HG03139 (cell line): ENCODE measurements at regions not wholly inside any gene's neighbourhood (a gene's known extent, or its start where the extent isn't known, plus 50 kb on each side); places are given as distances from the start of the nearest gene placed in this dataset.

Experiments used
- ATAC-seq: cut with Tn5 transposase; IDR thresholded peaks from one replicate; pipeline ENCODE4 v1.9.1; 2021; ENCODE audit not compliant: unreplicated experiment

- no peak for ATAC-seq
Observed at GRCh38 chr17:77854083-77854758, 104.3 kb upstream of the TNRC6C start.

- no peak for ATAC-seq
Observed at GRCh38 chr17:77854759-77855745, 103.5 kb upstream of the TNRC6C start.

GRCh38 chr17:77856551-77857305, 101.8 kb upstream of the TNRC6C start:
- no peak for ATAC-seq

DNA sequence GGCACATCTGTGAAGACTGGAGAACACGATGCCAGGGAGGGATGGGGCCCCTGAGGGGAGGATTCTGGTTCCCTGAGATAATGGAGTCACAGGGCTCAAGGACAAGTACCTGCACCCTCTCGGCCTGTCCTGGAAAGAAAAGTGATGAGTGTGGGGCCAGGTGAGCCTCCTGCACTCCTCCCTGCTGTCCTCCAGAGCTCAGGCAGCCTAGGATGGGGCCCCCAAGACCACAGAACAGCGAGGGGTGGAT, 101.3 kb upstream of the TNRC6C start:
- no peak for ATAC-seq

DNA sequence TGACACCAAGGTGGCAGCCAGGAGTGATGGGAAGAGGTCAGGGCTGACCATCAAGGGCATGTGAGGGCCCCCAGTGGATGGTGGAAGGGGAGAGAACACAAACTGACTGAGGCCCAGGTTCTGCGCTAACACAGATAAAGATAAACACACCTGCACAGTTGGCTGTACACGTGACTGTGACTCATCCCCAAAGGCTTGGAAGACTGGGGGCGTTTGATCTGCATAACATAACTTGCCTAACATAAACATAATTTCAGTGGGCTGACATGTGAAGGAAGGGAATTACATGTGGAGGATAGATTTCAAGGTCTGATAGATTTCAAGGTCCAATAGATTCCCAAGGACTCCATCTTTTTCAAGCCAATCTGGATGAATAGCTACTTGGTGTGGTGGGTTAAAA, 100.9 kb upstream of the TNRC6C start:
- ATAC-seq, result no peak

GRCh38 chr17:77858291-77859034, 100.0 kb upstream of the TNRC6C start:
- no peak for ATAC-seq

DNA sequence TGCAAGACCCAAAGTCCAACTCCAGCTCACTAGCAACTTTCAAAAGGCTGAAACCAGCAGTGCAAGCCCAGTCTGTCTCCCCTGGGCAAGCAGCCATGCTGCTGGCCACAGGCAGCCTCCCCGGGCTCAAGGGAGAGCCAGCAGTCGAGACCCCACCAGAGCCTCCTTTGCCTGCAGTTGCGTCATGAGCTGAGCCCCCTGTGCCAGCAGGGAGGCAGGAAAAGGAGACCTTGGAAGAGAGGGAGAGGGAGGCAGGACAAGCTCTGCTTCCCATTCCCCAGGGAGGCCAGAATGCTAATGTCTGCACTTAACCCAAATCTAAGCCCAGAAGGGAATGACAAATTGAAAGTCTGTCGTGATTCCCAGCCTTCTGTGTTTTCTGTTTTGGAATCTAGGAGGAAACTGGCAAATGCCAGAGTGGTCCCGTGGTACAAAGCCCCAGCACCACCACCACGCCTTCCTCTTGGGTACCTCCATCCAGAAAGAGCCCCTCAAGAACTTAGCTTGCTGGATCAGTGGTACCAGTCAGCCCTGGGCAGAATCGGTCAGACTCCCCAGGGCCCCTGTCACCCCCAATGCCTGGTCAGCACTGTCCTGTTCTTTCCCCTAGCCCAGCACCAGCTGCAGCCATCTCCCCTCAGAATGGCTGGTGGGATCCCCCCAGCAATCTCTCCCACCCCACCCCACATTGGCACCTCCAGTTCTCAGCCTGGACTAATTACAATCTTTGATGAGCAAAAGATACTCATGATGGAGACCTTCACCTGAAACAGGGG, 99.3 kb upstream of the TNRC6C start:
- no peak for ATAC-seq

DNA sequence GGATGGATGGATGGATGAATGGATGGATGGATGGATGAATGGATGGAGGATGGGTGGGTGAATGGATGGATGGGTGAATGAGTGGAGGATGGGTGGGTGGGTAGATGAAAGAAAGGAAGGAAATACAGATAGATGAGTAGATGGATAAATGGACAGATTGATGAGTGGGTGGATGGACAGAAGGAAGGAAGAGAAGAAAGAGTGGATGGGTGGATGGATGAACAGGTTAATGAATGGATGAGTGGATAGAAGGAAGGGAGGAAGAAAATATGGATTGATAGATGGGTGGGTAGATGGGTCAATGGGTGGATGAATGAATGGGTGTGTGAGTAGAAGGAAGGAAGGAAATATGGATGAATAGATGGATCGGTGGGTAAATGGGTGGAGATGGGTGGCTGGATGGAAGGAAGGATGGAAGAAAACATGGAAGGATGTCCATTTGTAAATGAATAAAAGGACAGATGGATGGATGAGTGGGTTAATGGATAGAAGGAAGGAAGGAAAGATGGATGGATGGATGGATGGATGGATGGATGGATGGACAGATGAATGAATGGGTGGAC, 97.3 kb upstream of the TNRC6C start:
- ATAC-seq, result no peak

- ATAC-seq, result no peak
Observed at GRCh38 chr17:77861981-77862645, 96.4 kb upstream of the TNRC6C start.

GRCh38 chr17:77862890-77863813, 95.4 kb upstream of the TNRC6C start:
- ATAC-seq, result no peak

DNA sequence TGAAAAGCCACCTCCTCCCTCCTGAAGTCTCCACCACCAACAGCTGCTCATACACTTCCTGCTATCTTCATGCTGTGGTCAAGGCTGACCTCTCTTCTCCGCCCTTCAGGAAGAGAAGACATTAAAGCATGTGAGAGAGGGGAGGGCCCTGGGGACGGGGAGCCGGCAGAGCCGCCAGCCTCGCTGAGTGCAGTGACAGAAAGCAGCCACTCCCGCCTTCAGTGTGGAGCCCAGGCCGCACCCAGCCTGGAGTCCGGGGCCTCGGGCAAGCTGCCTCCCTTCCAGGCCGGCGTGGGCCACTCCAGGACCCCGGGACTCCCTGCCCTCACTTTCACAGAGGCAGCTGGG, 94.7 kb upstream of the TNRC6C start:
- ATAC-seq, result no peak

DNA sequence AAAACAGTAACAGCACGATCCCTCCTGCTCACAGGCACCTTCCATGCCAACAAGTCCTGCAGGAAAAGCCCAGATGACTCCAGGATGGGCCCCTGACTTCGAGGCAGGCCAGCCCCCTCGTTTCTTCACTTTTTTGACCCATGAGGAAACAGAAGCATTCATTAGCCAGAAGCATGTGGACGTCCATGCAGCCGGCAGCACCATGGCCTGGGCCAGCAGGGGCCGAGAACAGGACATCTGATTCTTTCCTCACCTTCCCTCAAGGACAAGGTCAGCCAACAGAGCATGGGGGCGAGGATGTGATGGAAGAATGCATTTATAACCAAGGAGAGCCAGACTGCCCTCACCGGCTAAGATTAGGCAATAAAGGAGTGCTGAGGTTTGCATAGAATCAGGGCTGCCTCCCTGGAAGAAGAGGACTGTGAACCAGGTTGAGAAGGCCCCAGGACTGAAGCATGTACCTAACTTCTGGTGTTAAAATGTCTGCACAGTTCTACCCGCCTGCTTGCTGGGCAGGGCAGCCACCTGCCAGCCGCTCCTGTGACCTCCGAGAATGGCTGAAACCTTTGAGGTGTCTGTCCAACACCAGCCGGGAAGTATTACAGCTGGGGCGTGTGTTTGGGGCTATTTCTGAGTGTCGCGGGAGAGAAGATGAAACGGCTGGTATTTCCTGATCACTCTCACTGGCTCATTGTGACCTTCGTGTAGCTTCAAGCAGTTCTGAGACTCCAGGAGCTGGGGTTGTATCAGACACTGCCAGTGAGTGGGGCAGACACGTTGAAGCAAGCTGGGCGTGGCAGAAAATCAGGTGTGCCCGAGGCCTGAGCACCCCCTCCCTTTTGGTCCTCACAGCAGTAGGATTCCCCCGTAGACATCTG, 94.0 kb upstream of the TNRC6C start:
- ATAC-seq, result no peak

DNA sequence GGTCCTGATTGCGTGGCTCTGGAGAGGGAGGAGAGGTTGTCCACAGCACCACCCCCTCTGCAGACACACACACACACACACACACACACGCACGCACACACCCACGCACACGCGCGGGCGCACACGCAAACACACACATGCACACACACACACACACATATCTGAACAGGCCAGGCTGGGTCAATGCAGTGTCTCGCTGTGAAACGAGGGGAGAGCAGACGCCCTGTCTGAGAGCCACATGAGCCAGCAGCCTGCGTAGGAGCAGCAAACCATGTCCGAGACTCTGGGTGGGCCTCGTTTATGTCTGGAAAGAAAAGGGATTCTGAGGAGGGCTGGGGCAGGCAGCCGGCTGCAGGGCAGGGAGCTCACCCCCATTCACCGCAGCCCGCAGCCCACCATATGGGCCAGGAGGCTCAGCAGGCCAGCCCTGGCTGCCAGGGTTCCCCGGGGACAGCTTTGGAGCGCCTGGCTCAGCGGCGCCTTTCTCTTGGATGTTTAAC, 93.3 kb upstream of the TNRC6C start:
- no peak for ATAC-seq

GRCh38 chr17:77865716-77866115, 92.8 kb upstream of the TNRC6C start:
- ATAC-seq, result no peak

- ATAC-seq, result no peak
Observed at GRCh38 chr17:77867308-77867781, 91.2 kb upstream of the TNRC6C start.

DNA sequence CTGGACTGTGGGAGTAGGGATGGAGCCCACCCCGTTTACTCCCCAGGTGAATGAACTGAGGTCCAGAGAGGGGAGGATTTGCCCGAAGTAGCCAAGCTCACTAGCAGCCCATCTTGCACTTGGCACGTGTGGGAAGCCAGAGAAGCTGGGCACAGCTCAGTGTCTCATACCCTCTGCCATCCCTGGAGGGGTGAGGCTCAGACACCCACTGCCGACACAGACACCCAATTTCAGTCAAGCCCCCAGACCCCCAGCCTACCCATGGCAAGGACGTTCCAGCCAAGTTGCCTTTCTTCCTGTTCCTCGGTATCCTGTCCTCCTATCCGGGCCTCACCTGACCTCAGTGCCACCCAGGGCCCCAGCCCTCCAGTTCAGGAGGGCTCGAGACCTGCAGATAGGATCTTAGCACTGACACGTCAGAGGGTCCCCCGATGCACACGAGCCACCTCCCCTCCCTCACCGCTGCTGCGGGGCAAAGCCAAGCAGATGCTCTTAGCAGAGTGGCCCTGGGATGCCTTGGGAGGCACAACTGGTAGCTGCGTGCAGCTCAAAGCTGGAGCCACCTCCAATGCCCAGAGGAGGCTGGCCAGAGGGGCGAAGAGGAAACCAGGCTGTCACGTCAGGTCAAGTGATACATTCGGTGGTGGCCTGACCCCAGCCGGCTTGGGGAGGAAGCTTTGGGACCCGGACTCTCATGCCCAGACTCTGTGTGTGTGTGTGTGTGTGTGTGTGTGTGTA, 90.4 kb upstream of the TNRC6C start:
- no peak for ATAC-seq
